ENCODE measurements at regions not wholly inside any gene's neighbourhood (a gene's known extent, or its start where the extent isn't known, plus 50 kb on each side); places are given as distances from the start of the nearest gene placed in this dataset.

DNA sequence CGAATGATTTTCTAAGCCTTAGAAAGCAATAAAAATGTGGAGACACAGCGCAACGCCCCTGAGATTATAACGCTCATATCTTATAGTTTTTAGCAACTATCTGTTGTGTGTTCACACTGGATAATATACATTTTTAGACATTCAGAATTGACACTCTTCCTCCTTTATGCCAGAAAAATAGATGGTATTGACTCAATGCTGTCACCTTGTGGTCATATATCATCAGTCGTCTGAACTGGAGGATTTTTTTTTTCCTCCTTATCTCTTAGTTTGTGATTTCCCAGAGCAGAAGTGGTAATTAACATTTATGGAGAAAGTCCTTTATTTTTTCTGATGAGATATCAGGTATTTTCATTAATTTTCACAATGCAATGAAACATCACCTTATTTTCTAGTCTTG is 759.6 kb downstream of the RAB28 start:
- ChIA-PET CTCF (interaction anchor here (1.2 to 2.0 kb wide), 4 partner anchors 13 to 824 kb away, joined by 3 to 7 read pairs (median 4); no protein-coding TSS in a partner anchor), POLR2A (no interaction called here)
- DNase-seq (ENCODE audit: extremely low spot score), result no peak
- TF ChIP-seq, protein P1, sequence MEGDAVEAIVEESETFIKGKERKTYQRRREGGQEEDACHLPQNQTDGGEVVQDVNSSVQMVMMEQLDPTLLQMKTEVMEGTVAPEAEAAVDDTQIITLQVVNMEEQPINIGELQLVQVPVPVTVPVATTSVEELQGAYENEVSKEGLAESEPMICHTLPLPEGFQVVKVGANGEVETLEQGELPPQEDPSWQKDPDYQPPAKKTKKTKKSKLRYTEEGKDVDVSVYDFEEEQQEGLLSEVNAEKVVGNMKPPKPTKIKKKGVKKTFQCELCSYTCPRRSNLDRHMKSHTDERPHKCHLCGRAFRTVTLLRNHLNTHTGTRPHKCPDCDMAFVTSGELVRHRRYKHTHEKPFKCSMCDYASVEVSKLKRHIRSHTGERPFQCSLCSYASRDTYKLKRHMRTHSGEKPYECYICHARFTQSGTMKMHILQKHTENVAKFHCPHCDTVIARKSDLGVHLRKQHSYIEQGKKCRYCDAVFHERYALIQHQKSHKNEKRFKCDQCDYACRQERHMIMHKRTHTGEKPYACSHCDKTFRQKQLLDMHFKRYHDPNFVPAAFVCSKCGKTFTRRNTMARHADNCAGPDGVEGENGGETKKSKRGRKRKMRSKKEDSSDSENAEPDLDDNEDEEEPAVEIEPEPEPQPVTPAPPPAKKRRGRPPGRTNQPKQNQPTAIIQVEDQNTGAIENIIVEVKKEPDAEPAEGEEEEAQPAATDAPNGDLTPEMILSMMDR (IDR thresholded peaks at IDR 0.05; ENCODE audit: control extremely low read depth, extremely low read depth, low read depth, missing control alignments), result peak; percentile 54

DNA sequence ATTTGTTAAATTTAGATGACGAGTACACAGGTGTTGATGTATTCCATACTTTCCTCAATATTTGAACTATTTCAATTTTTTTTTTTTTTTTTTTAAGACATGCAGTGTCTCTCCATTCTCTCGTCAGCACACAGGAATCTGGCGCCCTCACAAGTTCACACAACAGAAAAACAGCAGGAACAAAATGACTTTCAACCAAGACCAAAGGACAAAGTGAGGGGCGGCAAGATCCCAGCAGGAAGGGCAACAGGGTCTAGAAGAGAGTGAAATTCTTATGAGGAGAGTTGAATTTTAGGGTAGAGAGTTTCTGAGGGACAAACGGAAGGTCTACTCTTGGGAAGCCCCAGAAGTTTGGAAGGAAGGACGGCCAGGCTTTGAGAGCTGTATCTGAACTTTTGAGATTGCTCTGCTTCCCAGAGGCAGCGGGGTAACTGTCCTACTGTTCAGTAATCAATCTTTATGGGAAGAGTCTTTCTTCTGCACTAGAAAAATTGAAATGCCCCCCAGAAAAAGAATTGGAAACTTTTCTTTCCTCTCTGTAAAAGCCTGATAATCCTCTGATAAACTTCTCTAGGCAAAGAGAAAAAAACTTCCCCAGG is 760.2 kb downstream of the RAB28 start:
- no peak for DNase-seq (ENCODE audit: extremely low spot score)
- TF ChIP-seq, protein P1 (IDR thresholded peaks at IDR 0.05; ENCODE audit: control extremely low read depth, extremely low read depth, low read depth, missing control alignments), result no peak
- CTCF ChIA-PET, result interaction anchor here (0.9 to 2.0 kb wide), 7 partner anchors 12 to 826 kb away, joined by 3 to 7 read pairs (median 4); no protein-coding TSS in a partner anchor
- POLR2A ChIA-PET, result no interaction called here

DNA sequence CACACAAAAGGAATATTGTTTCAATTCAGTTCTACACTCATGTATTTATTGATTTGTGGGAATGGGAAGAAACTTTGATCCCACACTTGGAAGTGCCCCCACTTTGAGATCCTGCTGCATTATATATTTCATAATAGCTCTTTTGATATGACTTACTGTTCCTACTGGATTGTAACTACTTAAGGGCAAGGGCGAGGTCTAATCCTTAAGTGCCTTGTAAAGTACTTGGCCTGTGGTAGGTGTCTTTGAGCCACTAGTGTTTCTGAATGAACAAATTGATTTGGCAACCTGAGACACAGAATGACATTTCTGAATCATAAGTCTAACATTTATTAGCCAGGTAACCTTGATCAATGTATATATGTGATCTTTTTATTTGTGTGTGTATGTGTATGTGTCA is 767.2 kb downstream of the RAB28 start:
- TF ChIP-seq, protein P1 (IDR thresholded peaks at IDR 0.05; ENCODE audit: control extremely low read depth, extremely low read depth, low read depth, missing control alignments), result no peak
- POLR2A ChIA-PET, result no interaction called here
- DNase-seq (ENCODE audit: extremely low spot score), result no peak
- CTCF ChIA-PET, result interaction anchor here (1.0 to 1.2 kb wide), 2 partner anchors 13 to 16 kb away, joined by 3 read pairs; no protein-coding TSS in a partner anchor

DNA sequence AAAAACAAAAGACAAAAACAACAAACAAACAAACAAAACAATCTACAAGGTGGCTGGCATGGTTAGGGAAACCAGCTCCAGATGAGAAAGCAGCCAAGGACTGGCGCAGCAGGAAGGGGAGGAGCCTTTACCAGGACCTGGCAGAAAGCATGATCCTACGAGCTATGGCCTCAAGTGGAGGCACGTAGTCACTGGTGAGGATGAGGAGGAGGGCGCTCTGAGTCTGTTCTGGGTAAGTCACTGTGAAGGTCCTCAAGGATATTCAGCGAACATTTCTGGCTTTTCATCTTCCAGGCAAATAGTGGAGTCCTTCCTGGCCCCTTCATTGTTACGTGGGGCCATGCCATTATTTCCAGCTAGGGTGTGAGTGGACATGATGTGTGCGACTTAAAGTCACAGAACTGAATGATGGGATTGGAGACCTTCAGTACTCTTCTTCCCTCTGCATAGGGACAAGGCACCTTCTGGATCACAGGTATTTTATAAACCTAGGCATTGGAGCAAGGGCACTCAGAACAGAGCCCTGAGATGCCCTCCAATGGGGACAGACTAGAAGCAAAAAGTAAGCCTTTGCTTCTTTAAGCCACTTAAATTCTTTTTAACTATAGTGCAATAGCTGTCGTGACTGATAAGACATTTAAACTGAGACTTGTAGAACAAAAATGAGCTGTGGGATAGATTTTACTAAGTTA is 771.3 kb downstream of the RAB28 start:
- POLR2A ChIA-PET, result no interaction called here
- CTCF ChIA-PET, result interaction anchor here (1.5 kb wide), 1 partner anchor 11 kb away, joined by 5 read pairs; no protein-coding TSS in a partner anchor
- TF ChIP-seq, protein P1 (IDR thresholded peaks at IDR 0.05; ENCODE audit: control extremely low read depth, extremely low read depth, low read depth, missing control alignments), result no peak
- no peak for DNase-seq (ENCODE audit: extremely low spot score)

DNA sequence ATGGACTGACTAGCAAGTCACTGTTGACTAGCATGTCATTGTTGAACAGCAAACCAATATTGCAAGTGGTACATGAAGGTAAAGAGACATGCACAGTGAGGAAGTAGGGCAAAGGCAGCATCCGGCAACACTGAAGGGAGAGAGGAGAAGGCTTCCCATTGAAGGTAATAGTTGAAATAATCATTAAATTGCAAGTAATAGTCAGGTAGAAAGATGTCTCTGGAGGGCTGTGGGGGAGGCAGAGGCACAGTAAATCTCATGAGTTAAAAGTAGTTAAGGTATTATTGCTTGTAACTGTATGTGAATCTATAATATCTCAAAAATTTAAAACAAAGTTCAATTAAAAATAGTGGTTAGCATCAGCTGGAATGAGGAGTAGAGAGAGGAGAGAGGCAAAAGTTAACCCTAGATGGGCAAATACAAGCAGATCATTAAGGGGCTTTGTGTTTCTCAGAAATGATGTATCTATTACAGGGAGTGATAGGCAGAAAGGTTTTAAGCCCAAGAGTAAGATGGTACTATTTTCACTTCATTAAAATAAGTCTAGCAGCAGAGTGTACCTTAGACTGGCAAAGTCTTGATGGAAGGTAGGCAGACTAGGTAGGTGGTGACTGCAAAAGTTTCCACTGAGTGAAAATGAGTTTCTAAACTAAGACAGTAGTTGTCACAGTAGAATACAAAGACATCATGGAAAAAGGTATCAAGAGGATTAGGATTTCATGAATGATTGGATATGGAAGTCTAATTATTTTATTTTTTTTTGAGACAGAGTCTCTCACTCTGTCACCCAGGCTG is 776.6 kb downstream of the RAB28 start:
- DNase-seq (ENCODE audit: extremely low spot score), result no peak
- ChIA-PET POLR2A (no interaction called here), CTCF (interaction anchor here (1.0 kb wide), 1 partner anchor 11 kb away, joined by 3 read pairs; no protein-coding TSS in a partner anchor)
- TF ChIP-seq, protein P1 (IDR thresholded peaks at IDR 0.05; ENCODE audit: control extremely low read depth, extremely low read depth, low read depth, missing control alignments), result no peak

DNA sequence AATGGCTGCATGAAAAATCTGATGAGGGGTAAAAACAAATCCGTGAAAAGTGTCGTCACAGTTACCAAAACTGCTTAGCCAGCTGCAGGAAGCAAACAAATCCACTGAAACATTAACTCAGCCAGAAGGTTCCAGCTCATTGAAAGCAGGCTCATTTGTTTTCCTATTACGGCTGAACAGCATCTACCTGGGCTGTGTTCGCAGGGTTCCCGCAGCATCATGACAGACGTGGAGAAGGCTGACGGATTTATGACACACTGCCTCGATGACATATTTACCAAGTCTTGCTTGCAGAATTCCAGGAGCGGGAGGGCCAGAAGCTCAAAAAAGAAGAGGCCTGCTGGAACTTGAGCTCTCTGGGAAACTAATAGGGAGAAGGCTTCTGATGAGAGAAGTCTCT is 781.1 kb downstream of the RAB28 start:
- ChIA-PET POLR2A (no interaction called here), CTCF (interaction anchor here (1.0 kb wide), 1 partner anchor 26 kb away, joined by 3 read pairs; no protein-coding TSS in a partner anchor)
- no peak for DNase-seq (ENCODE audit: extremely low spot score)
- TF ChIP-seq, protein P1 (IDR thresholded peaks at IDR 0.05; ENCODE audit: control extremely low read depth, extremely low read depth, low read depth, missing control alignments), result no peak
